WERI-Rb-1 (cell line): ENCODE measurements at regions not wholly inside any gene's neighbourhood (a gene's known extent, or its start where the extent isn't known, plus 50 kb on each side); places are given as distances from the start of the nearest gene placed in this dataset.

Experiments used
- DNase-seq: peaks from one replicate; pipeline ENCODE4 v3.0.0-alpha.2; 2020
- H3K27ac ChIP-seq: fragments of 250-450 bp; sonication (Bioruptor Pico); 2 replicates; pipeline ENCODE4 v1.5.1; 2020; ENCODE audit warnings: mild to moderate bottlenecking, moderate library complexity
- H3K27me3 ChIP-seq: fragments of 250-450 bp; sonication (Bioruptor Pico); 2 replicates; pipeline ENCODE4 v1.5.1; 2021; ENCODE audit warnings: mild to moderate bottlenecking, low read depth, moderate library complexity; ENCODE audit not compliant: insufficient read depth, severe bottlenecking
- H3K36me3 ChIP-seq: fragments of 250-450 bp; sonication (Bioruptor Pico); 2 replicates; pipeline ENCODE4 v1.5.1; 2020; ENCODE audit warnings: mild to moderate bottlenecking, moderate library complexity
- H3K4me3 ChIP-seq: 2 replicates; pipeline ENCODE4 v1.5.1; 2011; ENCODE audit warnings: low read depth, mild to moderate bottlenecking, control low read depth, low read length
- H3K9me3 ChIP-seq: fragments of 250-450 bp; sonication (Bioruptor Pico); 2 replicates; pipeline ENCODE4 v1.5.1; 2021; ENCODE audit warnings: mild to moderate bottlenecking, moderate library complexity; ENCODE audit not compliant: severe bottlenecking
- CTCF ChIP-seq: IDR thresholded peaks from 2 replicates; pipeline ENCODE4 v1.5.1; 2011; ENCODE audit warnings: low read depth, mild to moderate bottlenecking, control low read depth, inconsistent platforms, low read length

DNA sequence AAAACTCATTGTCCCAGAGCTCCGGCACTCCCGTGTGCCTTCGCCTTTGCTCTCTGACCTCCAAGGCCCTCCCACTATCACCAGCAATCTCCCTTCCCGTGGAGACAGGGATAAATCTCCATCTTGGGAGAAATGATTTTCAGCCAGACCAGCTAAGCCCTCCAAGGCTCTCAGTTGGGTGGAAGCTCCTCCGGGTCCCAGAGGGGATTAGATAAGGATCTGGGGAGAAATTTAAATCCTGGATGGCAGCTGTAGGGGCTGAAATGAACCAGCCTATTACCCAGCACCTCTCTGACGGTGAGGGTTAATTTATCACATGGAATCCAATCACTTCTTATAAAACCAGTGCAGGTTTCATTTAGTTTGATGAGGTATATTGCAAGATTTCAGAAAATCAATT is 366.2 kb downstream of the FBXW7 start:
- Histone ChIP-seq H3K9me3 (peaks cover 4% of the 10 kb centered on the region), H3K27ac (no peak overlapping the region), H3K4me3 (no peak overlapping the region), H3K27me3 (peaks cover 68% of the 10 kb centered on the region), H3K36me3 (no peaks in the 10 kb centered on the region)
- peak; percentile 61 for DNase-seq
- TF ChIP-seq CTCF, result no peak

DNA sequence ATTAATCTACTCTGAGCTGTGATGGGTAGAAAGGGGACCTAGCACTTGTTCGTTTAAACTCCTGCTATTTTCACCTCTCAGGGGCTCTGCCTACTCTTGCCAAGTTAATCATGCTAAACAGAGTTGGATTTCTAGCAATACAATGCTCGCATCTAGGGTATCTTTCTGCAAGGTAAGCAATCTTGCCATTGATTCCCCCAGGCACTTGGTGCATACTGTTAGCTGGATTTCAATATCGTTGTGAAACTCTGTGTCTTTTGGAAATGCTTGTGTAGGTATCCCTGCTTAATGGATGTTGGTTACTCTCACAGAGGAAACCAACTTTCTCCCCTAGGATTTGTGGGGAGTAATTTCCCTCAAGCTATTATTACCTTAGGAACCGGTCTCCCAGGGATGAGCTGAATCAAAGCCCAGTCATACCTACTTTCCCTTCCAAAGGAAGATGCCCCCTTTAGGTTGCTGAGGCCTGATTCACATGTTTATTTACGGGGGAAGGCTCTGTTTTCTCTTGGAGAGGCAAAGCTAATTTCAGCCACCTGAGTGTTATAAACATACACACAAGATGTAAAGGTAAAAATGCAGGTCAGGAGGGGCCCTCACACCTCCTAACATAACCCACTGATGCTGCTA is 366.8 kb downstream of the FBXW7 start:
- no peaks in the 10 kb centered on the region for H3K36me3 ChIP-seq
- no peak overlapping the region for H3K4me3 ChIP-seq
- H3K9me3 ChIP-seq, result peaks cover 4% of the 10 kb centered on the region
- H3K27ac ChIP-seq, result no peak overlapping the region
- no peak for TF ChIP-seq CTCF
- no peak for DNase-seq
- H3K27me3 ChIP-seq, result peaks cover 67% of the 10 kb centered on the region

- no peak for DNase-seq
- Histone ChIP-seq H3K27me3 (peaks cover 65% of the 10 kb centered on the region), H3K27ac (no peak overlapping the region), H3K36me3 (no peaks in the 10 kb centered on the region), H3K4me3 (no peak overlapping the region), H3K9me3 (peaks cover under 1% of the 10 kb centered on the region)
- no peak for TF ChIP-seq CTCF
Measured at GRCh38 chr4:152166567-152166966, 369.3 kb downstream of the FBXW7 start.

DNA sequence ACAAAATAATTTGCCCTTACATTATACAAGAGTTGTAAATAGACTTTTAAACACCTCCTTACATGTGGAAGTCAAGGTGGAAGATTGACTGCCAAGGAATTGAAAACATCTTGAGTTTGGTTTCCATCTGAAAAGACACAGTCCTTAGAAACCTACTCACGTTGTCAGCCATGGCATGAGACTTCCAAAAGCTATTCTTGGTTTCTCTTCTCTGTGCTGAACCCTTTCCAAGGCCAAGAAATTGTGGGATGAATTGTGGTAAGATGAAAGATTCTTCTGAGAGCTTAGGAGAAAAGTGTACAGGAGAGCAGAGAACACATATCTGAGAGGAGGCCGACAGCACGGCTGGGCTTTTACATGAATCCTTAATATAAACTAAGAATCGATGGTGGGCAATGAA is 370.0 kb downstream of the FBXW7 start:
- H3K27me3 ChIP-seq, result peaks cover 65% of the 10 kb centered on the region
- no peak overlapping the region for H3K27ac ChIP-seq
- no peaks in the 10 kb centered on the region for H3K36me3 ChIP-seq
- TF ChIP-seq CTCF, result no peak
- no peaks in the 10 kb centered on the region for H3K9me3 ChIP-seq
- H3K4me3 ChIP-seq, result no peak overlapping the region
- no peak for DNase-seq

DNA sequence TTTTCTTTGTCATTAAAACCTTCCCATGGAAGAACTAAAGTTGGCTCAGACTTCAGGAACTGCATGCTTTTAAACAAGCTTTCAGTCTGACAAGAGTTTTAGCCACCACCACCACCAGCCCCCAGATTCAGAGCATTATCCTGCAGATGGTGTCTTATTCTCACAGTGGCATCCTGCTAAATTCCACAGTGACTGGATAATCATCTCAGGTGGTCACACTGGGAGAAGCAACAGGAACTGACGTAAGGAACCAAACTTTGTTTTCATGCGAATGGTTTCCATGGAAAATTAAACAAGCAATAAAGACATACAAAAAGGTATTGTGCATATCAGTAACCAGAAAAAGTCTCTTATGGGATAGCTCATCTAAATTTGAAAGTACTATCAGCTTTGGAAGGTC is 370.7 kb downstream of the FBXW7 start:
- Histone ChIP-seq H3K9me3 (no peaks in the 10 kb centered on the region), H3K27me3 (peaks cover 66% of the 10 kb centered on the region), H3K27ac (no peak overlapping the region), H3K4me3 (no peak overlapping the region), H3K36me3 (no peaks in the 10 kb centered on the region)
- DNase-seq, result no peak
- TF ChIP-seq CTCF, result no peak

DNA sequence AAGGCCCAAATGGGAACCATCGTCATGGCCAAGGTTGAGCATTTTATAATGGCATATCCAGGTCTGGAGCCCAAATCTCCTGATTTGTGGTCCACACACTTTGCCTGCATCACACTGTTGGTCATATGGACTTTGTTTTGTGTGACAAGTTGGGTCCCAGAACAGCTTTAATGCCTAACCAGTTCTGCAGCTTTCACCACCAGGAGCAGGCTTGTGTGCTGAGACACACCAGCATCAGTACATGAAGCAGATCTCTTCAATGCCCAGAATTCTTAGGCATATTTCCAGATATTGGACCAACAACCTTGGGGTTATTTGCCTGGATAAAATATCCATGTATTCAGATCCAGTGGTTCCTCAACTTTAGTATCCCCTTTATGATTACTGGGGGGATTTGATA is 371.3 kb downstream of the FBXW7 start:
- Histone ChIP-seq H3K4me3 (no peak overlapping the region), H3K27ac (no peak overlapping the region), H3K36me3 (no peaks in the 10 kb centered on the region), H3K9me3 (no peaks in the 10 kb centered on the region), H3K27me3 (peaks cover 70% of the 10 kb centered on the region)
- TF ChIP-seq CTCF, result no peak
- no peak for DNase-seq
